Activated CD4-positive, CD25-positive, alpha-beta regulatory T cell treated with anti-CD3 and anti-CD28 coated beads, Interleukin-2, amount 50 U/mL, for 24 hours (primary cell): ENCODE measurements at regions not wholly inside any gene's neighbourhood (a gene's known extent, or its start where the extent isn't known, plus 50 kb on each side); places are given as distances from the start of the nearest gene placed in this dataset.

Experiments
- ATAC-seq, 2 donors: fragments of 150-1000 bp; cut with Tn5 transposase; one replicate each; pipeline ENCODE4 v1.10.0; 2021; ENCODE audit warnings: mild to moderate bottlenecking in 1 of 2, moderate library complexity in 1 of 2

GRCh38 chr7:115116773-115117715 is 195.2 kb downstream of the MDFIC start:
- ATAC-seq: no peak

DNA sequence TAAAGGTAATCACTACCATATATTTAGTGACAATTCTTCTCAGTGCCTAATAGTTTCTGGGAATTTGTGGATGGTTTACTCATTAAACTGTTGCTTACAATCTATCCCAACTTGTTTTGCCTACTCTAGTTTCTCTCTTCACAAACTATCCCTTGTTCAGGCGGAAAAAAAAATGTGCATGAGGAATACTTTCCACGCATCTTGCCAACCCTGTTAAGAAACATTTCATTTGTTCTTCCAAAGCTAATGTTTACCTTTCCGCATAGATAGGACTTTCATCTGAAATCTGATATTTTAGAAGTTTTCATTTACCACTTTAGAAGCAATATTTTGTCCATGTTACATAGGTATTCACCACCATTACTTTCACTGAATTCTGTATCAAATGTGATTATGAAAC is 191.9 kb downstream of the MDFIC start:
- no peak for ATAC-seq

DNA sequence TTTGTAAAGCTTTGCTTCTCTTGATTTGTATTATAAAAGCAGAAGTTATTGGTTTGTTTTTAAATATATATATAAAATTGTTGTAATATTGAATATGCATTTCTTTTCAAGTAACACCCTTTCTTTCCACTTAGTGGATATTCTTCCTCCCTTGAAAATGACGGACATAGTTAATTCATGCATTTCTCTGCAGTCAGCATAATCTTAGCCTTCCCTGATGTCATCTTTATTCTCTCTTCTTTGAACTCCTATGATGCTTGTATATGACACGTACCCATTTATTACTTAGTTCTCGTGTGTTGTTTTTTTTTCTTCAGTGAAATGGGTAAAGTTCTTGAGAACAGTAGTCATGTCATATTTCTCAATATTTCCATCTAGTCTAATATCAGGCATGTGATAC is 191.2 kb downstream of the MDFIC start:
- ATAC-seq: no peak

GRCh38 chr7:115110523-115110922 is 188.6 kb downstream of the MDFIC start:
- ATAC-seq: no peak

GRCh38 chr7:115106316-115106715 is 184.4 kb downstream of the MDFIC start:
- no peak for ATAC-seq

DNA sequence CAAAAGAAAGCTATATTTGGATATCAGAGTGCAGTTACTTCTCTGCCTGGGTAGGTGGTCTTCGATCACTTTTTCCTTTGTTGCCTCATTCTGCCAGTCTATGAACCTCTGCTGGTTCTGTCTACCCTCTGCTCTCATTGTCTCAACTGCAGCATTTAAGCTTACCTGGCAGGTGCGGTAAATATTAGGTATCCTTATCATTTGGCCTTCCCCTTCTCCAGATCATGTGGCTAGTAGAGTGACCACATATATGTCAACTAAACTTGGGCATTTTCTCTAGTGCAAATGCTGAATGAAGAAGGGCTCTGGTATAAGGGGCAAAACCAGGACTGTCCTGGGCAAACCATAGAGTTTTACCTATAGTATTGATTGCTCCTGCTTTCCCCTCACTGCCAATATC is 180.8 kb downstream of the MDFIC start:
- ATAC-seq: no peak

DNA sequence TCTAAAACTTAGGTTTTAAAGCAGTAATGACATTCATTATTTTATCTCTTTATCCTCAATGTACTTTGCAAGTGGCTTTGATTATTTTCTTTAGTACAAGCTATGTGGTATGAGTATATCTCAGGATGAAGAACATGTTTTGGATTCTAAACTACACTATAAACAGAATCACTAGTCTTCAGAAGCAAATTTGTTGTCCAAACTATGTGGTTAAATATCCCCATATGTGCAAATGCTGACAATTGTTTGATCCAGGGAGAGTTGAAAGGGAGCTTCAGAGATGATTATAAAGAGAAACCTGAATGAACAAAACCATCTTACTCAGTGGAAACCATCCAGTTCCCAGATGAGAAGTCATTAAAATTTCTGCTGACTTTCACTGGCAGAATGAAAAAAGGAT is 179.3 kb downstream of the MDFIC start:
- ATAC-seq: no peak

DNA sequence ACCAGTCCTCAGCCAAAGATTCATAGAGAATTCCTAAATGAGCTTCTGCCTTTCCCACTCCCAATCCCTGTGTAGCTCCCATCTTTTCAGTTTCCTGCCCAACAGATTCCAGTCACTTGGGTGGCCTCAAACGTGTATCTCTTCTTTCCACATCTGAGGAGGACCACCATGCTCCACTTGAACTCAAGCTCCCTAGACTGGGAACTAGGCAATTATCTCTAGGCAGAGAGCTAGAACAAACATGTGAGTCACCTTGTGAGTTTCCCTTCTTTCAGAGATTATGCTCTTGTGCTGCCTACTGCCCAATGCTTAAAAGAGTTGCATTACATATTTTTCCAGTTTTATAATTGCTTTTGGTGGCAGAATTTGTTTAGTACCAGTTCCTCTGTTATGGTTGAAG is 178.0 kb downstream of the MDFIC start:
- ATAC-seq: no peak

GRCh38 chr7:115097175-115097671 is 175.3 kb downstream of the MDFIC start:
- ATAC-seq: no peak

GRCh38 chr7:115096262-115096661 is 174.4 kb downstream of the MDFIC start:
- no peak for ATAC-seq

DNA sequence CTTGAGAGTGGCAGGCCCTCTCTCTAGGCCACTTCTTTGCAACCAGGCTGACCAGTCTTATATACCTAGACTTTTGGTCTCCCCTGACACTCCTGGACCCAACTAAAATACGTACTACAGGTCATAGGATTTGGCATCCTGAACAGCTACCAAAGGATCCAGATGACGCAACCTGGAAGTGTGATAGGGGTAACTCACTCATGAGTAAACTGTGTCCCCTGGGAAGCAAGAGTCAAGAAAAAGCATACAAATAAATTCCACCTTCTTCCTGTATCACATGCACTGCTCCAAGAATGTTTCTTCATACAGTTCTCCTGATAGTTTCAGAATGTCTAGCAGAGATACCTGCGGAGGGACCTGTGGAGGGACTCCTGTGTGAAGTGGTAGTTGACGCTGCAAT is 172.3 kb downstream of the MDFIC start:
- ATAC-seq: no peak

- no peak for ATAC-seq
Measured at GRCh38 chr7:115088893-115089292, 167.0 kb downstream of the MDFIC start.

- ATAC-seq: no peak
Measured at GRCh38 chr7:115087437-115087836, 165.5 kb downstream of the MDFIC start.

- no peak for ATAC-seq
Measured at GRCh38 chr7:115086146-115086841, 164.4 kb downstream of the MDFIC start.

DNA sequence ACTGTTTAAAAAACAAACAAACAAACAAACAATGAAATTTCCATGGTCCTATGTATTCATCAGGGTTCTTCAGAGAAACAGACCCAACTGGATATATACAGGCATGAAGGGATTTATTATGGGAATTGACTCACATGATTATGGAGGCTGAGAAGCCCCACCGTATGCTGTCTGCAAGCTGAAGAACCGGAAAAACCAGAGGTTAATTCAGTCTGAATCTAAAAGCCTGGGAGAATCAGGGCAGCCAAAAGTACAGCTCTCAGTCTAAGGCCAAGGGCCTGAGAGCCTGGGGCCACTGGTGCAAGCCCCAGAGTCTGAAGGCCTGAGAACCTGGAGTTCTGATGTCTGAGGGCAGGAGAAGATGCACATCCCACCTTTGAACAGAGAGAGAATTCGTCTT is 163.5 kb downstream of the MDFIC start:
- no peak for ATAC-seq

DNA sequence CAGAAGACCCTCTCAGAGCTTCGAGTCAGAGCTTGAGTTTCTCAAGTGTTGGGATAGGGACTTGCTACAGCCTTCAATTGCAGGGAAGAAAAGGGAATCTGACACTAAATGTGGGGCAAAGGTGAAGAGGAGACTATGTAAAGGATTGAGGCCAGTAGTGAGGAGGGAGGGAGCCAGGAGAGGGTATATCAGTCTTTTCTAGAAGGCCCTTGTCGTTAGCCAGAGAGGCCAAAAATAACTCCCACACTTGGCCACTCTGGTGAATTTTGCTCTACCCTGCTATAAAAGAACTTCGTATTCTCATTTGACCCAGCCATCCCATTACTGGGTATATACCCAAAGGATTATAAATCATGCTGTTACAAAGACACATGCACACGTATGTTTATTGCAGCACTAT is 162.0 kb downstream of the MDFIC start:
- no peak for ATAC-seq

DNA sequence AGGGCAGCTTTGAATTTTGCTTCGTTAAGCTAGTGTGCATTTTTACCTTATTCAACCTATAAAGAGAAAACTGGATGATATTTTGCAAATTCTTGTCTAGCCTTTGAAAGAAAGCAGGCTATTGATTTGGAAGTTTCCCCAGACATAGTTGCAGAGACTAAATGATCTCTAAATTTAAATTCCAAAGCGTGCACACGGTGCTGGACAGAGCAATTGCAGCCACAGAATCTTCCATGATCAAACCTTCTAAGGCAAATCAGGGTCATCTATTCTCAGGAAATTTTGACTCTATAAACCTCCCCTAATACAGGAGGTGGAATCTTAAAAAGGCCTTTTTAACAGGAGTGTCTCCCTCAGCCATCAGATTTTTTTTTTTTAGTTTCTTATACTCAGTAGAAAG is 159.9 kb downstream of the MDFIC start:
- ATAC-seq: no peak

DNA sequence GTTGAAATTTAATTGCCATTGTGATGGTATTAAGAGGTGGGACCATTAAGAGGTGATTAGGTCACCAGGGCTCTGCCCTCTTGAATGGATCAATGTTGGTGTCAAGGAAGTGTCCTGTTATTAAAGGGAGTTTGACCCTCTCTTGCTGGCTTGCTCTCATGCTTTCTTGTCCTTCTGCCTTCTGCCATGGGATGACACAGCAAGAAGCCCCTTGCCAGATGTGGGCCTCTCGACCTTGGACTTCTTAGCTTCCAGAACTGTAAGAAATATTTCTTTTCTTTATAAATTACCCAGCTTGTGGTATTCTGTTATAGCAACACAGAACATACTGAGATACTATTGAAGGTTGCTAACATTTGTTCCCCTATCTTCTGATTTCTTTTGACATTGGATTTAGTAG is 157.0 kb downstream of the MDFIC start:
- no peak for ATAC-seq

- no peak for ATAC-seq
Measured at GRCh38 chr7:115078386-115078785, 156.5 kb downstream of the MDFIC start.

GRCh38 chr7:115070311-115070710 is 148.4 kb downstream of the MDFIC start:
- no peak for ATAC-seq
